Ishikawa (cell line): ENCODE measurements at regions not wholly inside any gene's neighbourhood (a gene's known extent, or its start where the extent isn't known, plus 50 kb on each side); places are given as distances from the start of the nearest gene placed in this dataset.

Source experiments
- CEBPB ChIP-seq: IDR thresholded peaks from 2 replicates; pipeline ENCODE4 v1.6.1; 2012
- CREB1 ChIP-seq: IDR thresholded peaks from 2 replicates; pipeline ENCODE4 v1.6.1; 2012; ENCODE audit warnings: low read depth
- EGR1 ChIP-seq: IDR thresholded peaks from 2 replicates; pipeline ENCODE4 v1.6.1; 2012
- EP300 ChIP-seq: IDR thresholded peaks from 2 replicates; pipeline ENCODE4 v1.6.1; 2012; ENCODE audit warnings: borderline replicate concordance
- FOXM1 ChIP-seq: IDR thresholded peaks from 2 replicates; pipeline ENCODE4 v1.6.1; 2012; ENCODE audit warnings: low read depth, borderline replicate concordance
- NFIC ChIP-seq: IDR thresholded peaks from 2 replicates; pipeline ENCODE4 v1.6.1; 2012
- RAD21 ChIP-seq: IDR thresholded peaks from 2 replicates; pipeline ENCODE4 v1.6.1; 2012; ENCODE audit warnings: low read depth
- TAF1 ChIP-seq: IDR thresholded peaks from 2 replicates; pipeline ENCODE4 v1.6.1; 2012; ENCODE audit warnings: low read depth, mild to moderate bottlenecking
- TCF12 ChIP-seq: IDR thresholded peaks from 2 replicates; pipeline ENCODE4 v1.6.1; 2012; ENCODE audit warnings: low read depth
- TEAD4 ChIP-seq: IDR thresholded peaks from 2 replicates; pipeline ENCODE4 v1.6.1; 2012
- USF1 ChIP-seq: IDR thresholded peaks from 2 replicates; pipeline ENCODE4 v1.6.1; 2012
- YY1 ChIP-seq: IDR thresholded peaks from 2 replicates; pipeline ENCODE4 v1.6.1; 2012; ENCODE audit warnings: low read depth
- ZBTB7A ChIP-seq: IDR thresholded peaks from 2 replicates; pipeline ENCODE4 v1.6.1; 2012; ENCODE audit warnings: low read depth
- TF ChIP-seq, protein P1 (sequence below): IDR thresholded peaks from 2 replicates; pipeline ENCODE4 v1.6.1; 2012; ENCODE audit warnings: low read depth, mild to moderate bottlenecking
- TF ChIP-seq, protein P2 (sequence below): IDR thresholded peaks from 2 replicates; pipeline ENCODE4 v1.6.1; 2012

DNA sequence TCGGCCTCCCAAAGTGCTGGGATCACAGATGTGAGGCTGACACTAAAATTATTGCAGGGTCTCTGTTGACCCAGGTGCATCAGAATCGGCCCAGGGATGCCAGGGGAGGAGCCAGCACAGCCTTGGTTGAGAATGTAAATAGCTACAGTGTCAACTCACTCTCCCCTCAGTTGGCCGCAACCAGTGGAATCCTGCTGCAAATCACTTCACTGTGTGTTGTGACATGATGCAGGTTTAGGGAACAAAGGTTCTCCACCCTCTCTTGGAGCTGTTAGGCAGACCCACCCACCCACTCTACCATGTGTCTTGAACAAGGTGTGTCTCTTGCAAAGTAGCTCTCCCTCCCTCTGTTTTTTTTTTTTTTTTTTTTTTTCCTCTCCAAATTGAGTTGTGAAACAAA, 60.5 kb upstream of the SOD1 start:
- TF ChIP-seq CEBPB (no peak), YY1 (no peak), TAF1 (no peak), CREB1 (no peak), TCF12 (no peak)
- TF ChIP-seq, protein P1, sequence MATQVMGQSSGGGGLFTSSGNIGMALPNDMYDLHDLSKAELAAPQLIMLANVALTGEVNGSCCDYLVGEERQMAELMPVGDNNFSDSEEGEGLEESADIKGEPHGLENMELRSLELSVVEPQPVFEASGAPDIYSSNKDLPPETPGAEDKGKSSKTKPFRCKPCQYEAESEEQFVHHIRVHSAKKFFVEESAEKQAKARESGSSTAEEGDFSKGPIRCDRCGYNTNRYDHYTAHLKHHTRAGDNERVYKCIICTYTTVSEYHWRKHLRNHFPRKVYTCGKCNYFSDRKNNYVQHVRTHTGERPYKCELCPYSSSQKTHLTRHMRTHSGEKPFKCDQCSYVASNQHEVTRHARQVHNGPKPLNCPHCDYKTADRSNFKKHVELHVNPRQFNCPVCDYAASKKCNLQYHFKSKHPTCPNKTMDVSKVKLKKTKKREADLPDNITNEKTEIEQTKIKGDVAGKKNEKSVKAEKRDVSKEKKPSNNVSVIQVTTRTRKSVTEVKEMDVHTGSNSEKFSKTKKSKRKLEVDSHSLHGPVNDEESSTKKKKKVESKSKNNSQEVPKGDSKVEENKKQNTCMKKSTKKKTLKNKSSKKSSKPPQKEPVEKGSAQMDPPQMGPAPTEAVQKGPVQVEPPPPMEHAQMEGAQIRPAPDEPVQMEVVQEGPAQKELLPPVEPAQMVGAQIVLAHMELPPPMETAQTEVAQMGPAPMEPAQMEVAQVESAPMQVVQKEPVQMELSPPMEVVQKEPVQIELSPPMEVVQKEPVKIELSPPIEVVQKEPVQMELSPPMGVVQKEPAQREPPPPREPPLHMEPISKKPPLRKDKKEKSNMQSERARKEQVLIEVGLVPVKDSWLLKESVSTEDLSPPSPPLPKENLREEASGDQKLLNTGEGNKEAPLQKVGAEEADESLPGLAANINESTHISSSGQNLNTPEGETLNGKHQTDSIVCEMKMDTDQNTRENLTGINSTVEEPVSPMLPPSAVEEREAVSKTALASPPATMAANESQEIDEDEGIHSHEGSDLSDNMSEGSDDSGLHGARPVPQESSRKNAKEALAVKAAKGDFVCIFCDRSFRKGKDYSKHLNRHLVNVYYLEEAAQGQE = no peak

GRCh38 chr21:31597683-31598082, 61.8 kb upstream of the SOD1 start:
- TF ChIP-seq YY1 (no peak), NFIC (no peak), CREB1 (no peak), CEBPB (no peak), EGR1 (no peak), TEAD4 (no peak), FOXM1 (no peak), USF1 (no peak), ZBTB7A (no peak), TCF12 (no peak), EP300 (no peak), TAF1 (no peak), RAD21 (no peak)
- TF ChIP-seq, protein P1 = no peak
- TF ChIP-seq, protein P2, sequence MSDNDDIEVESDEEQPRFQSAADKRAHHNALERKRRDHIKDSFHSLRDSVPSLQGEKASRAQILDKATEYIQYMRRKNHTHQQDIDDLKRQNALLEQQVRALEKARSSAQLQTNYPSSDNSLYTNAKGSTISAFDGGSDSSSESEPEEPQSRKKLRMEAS = no peak

- TF ChIP-seq ZBTB7A (no peak), TEAD4 (no peak), EGR1 (no peak), TAF1 (no peak), CREB1 (no peak), FOXM1 (no peak)
- TF ChIP-seq, protein P1 = no peak
- TF ChIP-seq, protein P2 = no peak
Measured at GRCh38 chr21:31596055-31596454, 63.4 kb upstream of the SOD1 start.

DNA sequence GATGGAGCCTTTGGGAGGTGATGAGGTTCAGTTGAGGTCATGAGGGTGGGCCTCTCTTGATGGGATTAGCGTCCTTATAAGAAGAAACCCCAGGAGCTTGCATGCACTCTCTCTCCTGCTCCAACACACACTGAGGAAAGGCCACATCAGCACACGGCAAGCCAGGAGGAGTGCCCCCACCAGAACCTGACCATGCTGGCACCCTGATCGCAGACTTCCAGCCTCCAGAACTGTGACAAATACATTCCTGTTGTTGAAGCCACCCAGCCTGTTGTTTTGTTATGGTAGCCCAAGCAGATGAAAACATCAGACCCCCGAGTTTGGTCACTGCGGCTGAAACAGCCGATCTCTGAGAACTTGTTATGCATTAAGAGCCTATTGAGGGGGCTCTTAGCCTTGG, 64.8 kb upstream of the SOD1 start:
- TF ChIP-seq NFIC (no peak), CEBPB (no peak), USF1 (no peak), EP300 (no peak), TCF12 (no peak), FOXM1 (no peak), TEAD4 (no peak), YY1 (no peak), ZBTB7A (no peak)
- TF ChIP-seq, protein P2 = no peak
- TF ChIP-seq, protein P1 = no peak
